ENCODE measurements at regions not wholly inside any gene's neighbourhood (a gene's known extent, or its start where the extent isn't known, plus 50 kb on each side); places are given as distances from the start of the nearest gene placed in this dataset.

- DNase-seq (ENCODE audit: low read depth): peak; percentile 83
- H3K4me3 ChIP-seq (ENCODE audit: low read depth, low read length): no peak overlapping the region
- TF ChIP-seq CTCF (IDR thresholded peaks at IDR 0.05; ENCODE audit: low read depth, low read length): no peak
- TF ChIP-seq MAX (IDR thresholded peaks at IDR 0.05; ENCODE audit: low read depth, low read length): peak; percentile 97
- TF ChIP-seq MYC (IDR thresholded peaks at IDR 0.05; ENCODE audit: low read depth, low read length): peak; percentile 78
These were observed 150.5 kb upstream of the RUNX3 start for GRCh38 chr1:25080294-25081209.

- no peak overlapping the region for H3K4me3 ChIP-seq (ENCODE audit: low read depth, low read length)
- TF ChIP-seq CTCF (IDR thresholded peaks at IDR 0.05; ENCODE audit: low read depth, low read length) (no peak), MAX (IDR thresholded peaks at IDR 0.05; ENCODE audit: low read depth, low read length) (no peak), POLR2A (IDR thresholded peaks at IDR 0.05; ENCODE audit: extremely low read depth, insufficient read length) (no peak), MYC (IDR thresholded peaks at IDR 0.05; ENCODE audit: low read depth, low read length) (no peak)
- DNase-seq (ENCODE audit: low read depth): no peak
These were observed 149.0 kb upstream of the RUNX3 start for GRCh38 chr1:25079048-25079447.

GRCh38 chr1:25074351-25075227 lies 144.5 kb upstream of the RUNX3 start:
- H3K4me3 ChIP-seq (ENCODE audit: low read depth, low read length): no peak overlapping the region
- no peak for DNase-seq (ENCODE audit: low read depth)
- TF ChIP-seq POLR2A (IDR thresholded peaks at IDR 0.05; ENCODE audit: extremely low read depth, insufficient read length): no peak
- TF ChIP-seq MYC (IDR thresholded peaks at IDR 0.05; ENCODE audit: low read depth, low read length): no peak
- TF ChIP-seq CTCF (IDR thresholded peaks at IDR 0.05; ENCODE audit: low read depth, low read length): no peak
- no peak for TF ChIP-seq MAX (IDR thresholded peaks at IDR 0.05; ENCODE audit: low read depth, low read length)

- H3K4me3 ChIP-seq (ENCODE audit: low read depth, low read length): no peak overlapping the region
- no peak for TF ChIP-seq POLR2A (IDR thresholded peaks at IDR 0.05; ENCODE audit: extremely low read depth, insufficient read length)
- TF ChIP-seq MYC (IDR thresholded peaks at IDR 0.05; ENCODE audit: low read depth, low read length): no peak
- no peak for TF ChIP-seq MAX (IDR thresholded peaks at IDR 0.05; ENCODE audit: low read depth, low read length)
- TF ChIP-seq CTCF (IDR thresholded peaks at IDR 0.05; ENCODE audit: low read depth, low read length): no peak
These were observed 143.7 kb upstream of the RUNX3 start for GRCh38 chr1:25073640-25074270.

GRCh38 chr1:25072461-25072860 lies 142.4 kb upstream of the RUNX3 start:
- no peak for DNase-seq (ENCODE audit: low read depth)
- TF ChIP-seq MAX (IDR thresholded peaks at IDR 0.05; ENCODE audit: low read depth, low read length): no peak
- TF ChIP-seq POLR2A (IDR thresholded peaks at IDR 0.05; ENCODE audit: extremely low read depth, insufficient read length): no peak
- no peak for TF ChIP-seq CTCF (IDR thresholded peaks at IDR 0.05; ENCODE audit: low read depth, low read length)
- TF ChIP-seq MYC (IDR thresholded peaks at IDR 0.05; ENCODE audit: low read depth, low read length): no peak
- no peak overlapping the region for H3K4me3 ChIP-seq (ENCODE audit: low read depth, low read length)

More at GRCh38 chr1:25073640-25074270, 143.7 kb upstream of the RUNX3 start:
- no peak for DNase-seq (ENCODE audit: low read depth)

All from NB4 (cell line).